NCI-H1105 treated with DMSO at 0.1 percent for 48 hours (cell line): ENCODE measurements at regions not wholly inside any gene's neighbourhood (a gene's known extent, or its start where the extent isn't known, plus 50 kb on each side); places are given as distances from the start of the nearest gene placed in this dataset.

Experiments
- DNase-seq: peaks from one replicate; lab custom pipeline; 2025; lab: John Stamatoyannopoulos, UW

DNA sequence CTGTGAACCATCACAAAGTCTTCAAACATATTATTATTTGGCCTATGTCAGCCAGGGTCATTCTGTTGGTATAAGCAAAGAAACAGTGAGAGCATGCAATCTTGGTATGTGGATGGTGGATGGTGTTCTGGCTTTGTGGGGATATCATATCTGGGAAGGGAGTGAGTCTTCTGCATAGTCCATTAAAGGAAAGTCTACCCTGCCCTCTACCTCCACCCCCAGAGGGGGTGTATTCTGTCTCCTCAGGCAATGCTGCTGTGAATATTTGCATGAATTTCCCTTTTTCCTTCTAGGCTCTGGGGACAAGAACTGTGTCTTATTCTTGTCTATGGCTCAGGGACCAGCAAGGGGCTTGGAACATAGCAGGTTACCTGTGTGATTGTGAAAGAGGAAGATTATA is 495.8 kb downstream of the PDCD6IP start:
- no peak for DNase-seq

DNA sequence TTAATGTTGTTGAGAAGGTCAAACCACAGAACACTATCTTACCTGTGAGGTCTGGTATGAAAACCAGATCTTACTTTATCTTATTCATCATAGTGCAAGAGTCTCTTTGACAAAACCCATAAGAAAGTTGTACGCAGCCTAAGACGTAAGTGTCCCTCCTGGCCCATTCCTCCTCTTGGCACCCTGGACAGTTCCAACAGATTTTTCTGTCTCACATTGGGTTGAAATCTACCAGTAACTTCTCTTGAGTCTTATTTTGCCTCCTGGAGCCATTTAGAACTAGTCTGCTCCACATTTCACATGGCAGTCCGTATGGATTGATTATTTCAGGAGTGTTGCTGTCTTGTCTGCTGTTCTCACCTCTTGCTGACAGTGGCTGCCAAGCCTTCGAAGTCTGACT is 498.4 kb downstream of the PDCD6IP start:
- no peak for DNase-seq

DNA sequence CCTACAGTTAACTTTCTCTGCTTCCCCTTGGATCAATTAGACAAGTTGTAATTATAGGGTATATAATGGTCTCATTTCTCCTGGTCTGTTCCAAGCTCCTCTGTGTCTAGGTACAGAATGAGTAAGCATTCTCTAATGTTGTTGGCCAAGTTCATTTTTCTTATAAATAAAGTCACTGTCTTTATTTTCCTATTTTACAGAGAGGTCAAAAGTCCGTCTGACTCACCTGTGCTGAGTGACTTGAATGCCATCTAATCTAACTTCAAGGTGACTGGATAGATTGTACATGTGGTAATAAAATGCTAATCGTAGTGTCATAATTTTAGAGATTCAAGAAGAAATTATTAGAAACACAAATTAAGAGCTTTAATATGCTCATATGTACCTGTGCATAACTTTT is 500.2 kb downstream of the PDCD6IP start:
- no peak for DNase-seq

DNA sequence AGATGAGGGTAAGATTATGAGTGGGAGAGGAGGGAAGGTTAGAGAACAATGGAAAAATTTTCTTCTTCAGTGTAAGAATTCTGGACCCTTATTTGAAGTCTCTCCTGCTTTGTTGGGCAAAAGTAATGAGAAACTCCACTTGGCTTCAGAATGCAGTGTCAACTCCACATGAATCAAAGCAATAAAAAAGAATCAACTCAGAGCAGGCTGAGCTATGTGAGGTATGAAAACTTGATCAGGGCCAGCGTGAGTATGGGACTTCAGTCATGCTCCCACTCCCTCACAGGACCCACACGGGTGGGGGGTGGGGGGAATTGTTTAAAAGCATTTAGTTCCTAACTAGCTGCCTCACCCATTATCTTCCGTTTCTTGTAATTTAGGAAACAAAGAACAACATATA is 502.2 kb downstream of the PDCD6IP start:
- DNase-seq, result no peak

DNA sequence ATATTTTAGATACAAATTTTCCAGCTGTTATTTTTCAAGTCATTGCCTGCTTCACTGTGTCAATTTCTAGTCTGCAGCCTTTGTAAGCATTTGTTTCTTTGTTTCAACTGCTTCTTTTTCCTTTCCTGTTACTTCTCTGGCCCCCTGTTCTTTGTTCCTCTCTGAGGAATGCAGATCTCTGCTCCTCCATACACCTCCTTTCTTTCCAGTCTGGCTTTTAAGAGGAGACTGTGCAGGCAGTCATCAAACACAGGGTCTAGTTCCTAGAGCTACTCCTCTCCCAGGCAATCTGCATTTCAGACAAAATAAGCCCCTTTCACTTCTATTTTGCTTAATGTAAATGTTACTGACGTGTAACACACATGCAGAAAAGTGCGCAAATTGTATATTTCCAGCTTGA is 502.9 kb downstream of the PDCD6IP start:
- no peak for DNase-seq

GRCh38 chr3:34305266-34305665 is 506.8 kb downstream of the PDCD6IP start:
- no peak for DNase-seq

- DNase-seq, result no peak
Observed at GRCh38 chr3:34312684-34313083, 514.3 kb downstream of the PDCD6IP start.

DNA sequence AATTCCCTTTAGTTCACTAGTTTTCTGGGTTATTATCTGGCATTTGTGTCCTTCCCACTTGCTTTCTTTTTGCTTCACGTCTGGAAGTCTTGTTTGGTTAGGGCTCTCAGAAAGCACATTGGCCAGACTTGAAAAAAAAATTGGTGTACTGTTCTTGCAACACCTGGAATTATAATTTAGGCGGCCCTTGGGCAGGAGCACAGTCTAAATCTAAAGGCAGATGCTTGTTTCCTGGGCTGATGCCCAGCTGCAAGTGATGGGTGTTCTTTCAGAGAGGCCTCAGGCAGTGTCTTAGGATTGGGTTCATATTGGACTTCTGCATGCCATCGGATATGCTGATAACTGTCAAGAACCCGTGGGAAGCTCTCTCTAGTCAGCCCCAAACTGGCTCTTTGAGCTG is 521.5 kb downstream of the PDCD6IP start:
- no peak for DNase-seq

- no peak for DNase-seq
Observed at GRCh38 chr3:34323517-34323916, 525.1 kb downstream of the PDCD6IP start.

DNA sequence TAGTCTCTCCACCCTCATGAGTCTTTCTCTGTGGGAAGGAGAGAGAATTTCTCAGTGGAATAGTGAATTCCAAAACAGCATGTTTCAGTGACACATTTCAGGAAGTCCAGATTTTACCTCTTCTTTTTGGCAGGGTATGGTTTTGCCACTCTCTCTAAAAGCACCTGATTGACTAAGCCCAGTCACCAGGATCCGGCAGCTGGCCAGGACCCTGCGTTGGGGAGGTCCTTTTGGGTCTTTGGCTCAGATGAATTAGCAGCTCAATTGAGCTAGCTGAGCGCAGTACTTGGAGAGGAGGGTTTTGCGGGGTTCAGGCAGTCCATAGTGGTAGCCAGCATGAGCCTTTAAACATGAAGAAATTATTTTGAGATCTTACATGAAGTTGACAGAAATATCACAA is 548.2 kb downstream of the PDCD6IP start:
- no peak for DNase-seq

- no peak for DNase-seq
Observed at GRCh38 chr3:34351882-34352777, 553.7 kb downstream of the PDCD6IP start.

DNA sequence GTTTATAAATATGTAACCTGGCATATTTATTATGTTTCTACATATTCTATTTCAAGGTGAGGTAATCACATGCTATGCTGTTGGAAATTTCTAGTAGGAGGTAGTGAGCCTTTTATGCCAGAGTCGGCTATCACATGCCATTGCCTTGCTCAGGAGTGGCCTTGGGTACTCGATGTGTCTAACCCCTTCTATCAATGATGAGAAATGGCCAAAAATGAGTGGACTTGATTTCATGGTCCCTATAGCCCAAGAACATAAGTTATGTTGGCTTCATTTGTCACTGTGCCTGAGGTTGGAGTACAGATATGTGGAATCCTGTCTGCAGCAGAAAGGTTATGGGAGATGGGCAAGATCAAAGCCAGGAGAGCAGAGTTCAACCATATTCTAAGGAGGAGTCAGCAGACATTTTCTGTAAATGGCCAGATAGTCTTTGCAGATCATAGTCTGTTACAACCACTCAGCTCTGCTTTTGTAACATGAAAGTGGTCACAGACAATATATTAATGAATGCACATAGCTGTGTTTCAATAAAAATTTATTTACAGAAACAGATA is 554.4 kb downstream of the PDCD6IP start:
- no peak for DNase-seq

GRCh38 chr3:34357461-34357860 is 559.0 kb downstream of the PDCD6IP start:
- no peak for DNase-seq

GRCh38 chr3:34359064-34359463 is 560.6 kb downstream of the PDCD6IP start:
- no peak for DNase-seq

DNA sequence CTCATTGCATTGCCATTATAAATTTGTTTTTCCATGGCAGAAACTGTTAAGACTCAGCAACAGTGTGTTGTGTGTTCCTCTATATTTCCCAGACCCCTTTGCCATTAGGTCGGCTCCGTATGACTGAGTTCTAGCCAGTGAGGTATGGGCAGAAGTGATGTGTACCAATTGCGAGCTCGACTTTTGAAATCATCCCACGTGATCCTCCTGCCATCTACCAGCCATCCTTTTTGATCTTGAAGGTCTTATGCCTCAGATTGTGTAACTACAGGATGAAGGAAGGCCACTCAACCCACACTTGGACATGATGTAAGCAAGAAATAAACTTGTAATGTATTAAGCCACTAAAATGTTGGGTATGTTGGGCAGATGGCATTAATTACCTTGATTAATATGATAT is 562.3 kb downstream of the PDCD6IP start:
- DNase-seq, result no peak

- DNase-seq, result no peak
Observed at GRCh38 chr3:34361921-34362320, 563.5 kb downstream of the PDCD6IP start.

DNA sequence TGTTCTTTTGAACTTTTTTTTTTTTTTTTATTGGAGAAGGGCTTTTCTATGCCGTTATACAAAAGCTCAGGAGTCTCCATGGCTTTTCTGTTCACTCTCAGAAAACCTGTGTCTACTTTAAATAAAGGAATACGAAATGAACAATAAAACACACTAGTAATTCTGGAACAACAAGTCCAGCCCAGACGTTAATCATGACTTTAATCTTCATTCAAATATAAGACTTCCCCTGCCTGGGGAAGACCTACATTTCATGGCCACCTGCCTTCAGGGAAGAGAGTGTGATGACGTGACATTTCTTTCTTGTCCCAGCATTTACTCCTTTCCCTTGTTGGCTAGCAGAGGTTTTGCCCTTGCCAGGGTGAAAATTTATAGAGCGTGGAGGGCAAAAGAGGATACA is 564.5 kb downstream of the PDCD6IP start:
- no peak for DNase-seq

DNA sequence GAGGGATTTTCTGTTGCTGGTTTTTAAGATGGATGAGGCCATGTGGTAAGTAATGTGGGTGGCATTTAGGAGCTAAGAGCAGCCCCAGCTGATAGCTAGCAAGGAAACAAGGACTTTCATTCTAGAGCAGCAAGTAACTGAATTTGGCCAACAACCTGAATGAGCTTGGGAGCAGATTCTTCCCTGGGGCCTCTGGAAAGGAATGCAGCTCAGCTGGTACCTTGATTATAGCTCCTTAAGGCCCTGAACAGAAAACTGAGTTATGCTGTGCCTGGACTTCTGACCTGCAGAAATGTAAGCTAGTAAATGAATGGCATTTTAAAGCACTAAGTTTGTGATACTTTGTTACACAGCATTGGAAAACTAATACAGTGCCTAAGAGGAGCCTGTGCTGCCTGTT is 565.5 kb downstream of the PDCD6IP start:
- no peak for DNase-seq

GRCh38 chr3:34364335-34364734 is 565.9 kb downstream of the PDCD6IP start:
- DNase-seq, result no peak

GRCh38 chr3:34365231-34365630 is 566.8 kb downstream of the PDCD6IP start:
- DNase-seq, result no peak

DNA sequence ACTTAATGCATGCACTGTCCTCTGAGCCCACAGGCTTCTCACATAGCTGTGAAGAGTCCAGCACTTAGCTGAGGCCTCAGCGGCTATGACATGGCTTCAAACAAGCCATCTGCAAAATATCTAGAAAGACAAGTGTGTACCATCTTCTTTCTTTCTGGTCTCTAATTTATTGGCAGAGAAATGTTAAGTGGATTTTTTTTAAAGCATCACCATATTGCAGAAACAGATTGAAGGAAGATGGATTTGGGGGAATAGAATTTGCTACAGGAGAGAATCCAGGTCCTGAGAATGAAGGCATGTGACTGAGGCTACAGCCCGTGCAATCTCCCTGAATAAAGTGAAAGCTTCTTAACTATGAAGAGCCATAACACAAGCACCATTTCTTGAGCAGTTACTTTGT is 567.3 kb downstream of the PDCD6IP start:
- DNase-seq, result no peak

DNA sequence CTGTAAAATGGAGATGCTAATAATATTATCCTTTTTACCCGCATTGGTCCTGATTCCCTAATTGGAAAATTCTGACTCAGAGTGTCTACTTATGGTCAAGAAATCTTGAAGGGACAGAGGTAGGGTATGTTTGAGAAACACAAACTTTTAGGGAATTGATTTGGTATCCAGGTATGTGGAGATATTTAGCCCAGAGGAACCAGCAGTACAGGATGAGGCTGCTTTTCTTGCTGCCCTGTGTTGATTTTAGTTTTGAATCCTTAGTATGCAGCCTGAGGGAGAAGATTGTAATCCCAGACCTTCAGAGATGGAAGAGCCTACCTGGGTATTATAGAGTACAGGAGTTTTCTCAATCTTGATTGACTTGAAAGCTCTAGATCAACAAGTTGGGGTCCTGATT is 569.1 kb downstream of the PDCD6IP start:
- DNase-seq, result no peak

DNA sequence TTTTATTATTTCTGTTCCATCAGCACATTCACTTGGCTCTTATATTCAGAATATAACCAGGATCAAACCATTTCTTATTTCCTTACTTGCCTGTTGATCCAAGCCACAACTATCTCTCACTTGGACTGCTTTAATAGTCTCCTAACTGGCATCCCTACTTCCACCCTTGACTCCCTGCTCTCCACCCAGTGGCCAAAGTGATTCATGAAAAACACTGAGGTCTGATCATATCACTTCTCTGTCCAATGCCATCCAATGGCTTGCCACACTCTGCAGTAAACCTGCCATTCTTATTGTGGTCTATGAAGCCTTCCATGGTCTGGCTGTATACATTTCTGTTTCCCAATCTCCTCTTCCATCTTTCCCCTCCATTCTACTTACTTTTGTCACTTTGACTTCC is 576.1 kb downstream of the PDCD6IP start:
- no peak for DNase-seq

GRCh38 chr3:34376691-34377090 is 578.3 kb downstream of the PDCD6IP start:
- DNase-seq, result no peak
